WTC11 (cell line): ENCODE measurements at regions not wholly inside any gene's neighbourhood (a gene's known extent, or its start where the extent isn't known, plus 50 kb on each side); places are given as distances from the start of the nearest gene placed in this dataset.

ENCODE experiments used
- ATAC-seq: fragments of 200-7000 bp; cut with Tn5 transposase; 2 replicates; pipeline ENCODE4 v1.10.0; 2021; ENCODE audit warnings: mild to moderate bottlenecking, moderate library complexity
- CTCF ChIA-PET: fragments of 300-600 bp; sonication (Branson Sonifier 250); formaldehyde crosslinking; loops from one replicate; lab custom pipeline; 2021; ENCODE audit warnings: antibody characterized with exemption; lab: Charles Lee
- POLR2A ChIA-PET: fragments of 350-600 bp; sonication (Branson Sonifier 250); formaldehyde crosslinking; loops from one replicate; lab custom pipeline; 2021; ENCODE audit warnings: antibody characterized with exemption; lab: Charles Lee
- DNase-seq: peaks from one replicate; pipeline ENCODE4 v3.0.0; 2021; ENCODE audit warnings: low spot score
- H3K27ac Mint-ChIP-seq: 2 replicates; pipeline ENCODE4 v1.8.0; 2021; ENCODE audit warnings: mixed read lengths
- H3K27me3 Mint-ChIP-seq: 2 replicates; pipeline ENCODE4 v1.8.0; 2021; ENCODE audit warnings: low read depth, mild to moderate bottlenecking, moderate library complexity, mixed read lengths
- H3K36me3 Mint-ChIP-seq: 2 replicates; pipeline ENCODE4 v1.8.0; 2021; ENCODE audit warnings: mixed read lengths
- H3K4me1 Mint-ChIP-seq: 2 replicates; pipeline ENCODE4 v1.8.0; 2022; ENCODE audit warnings: mixed read lengths
- H3K4me3 Mint-ChIP-seq: 2 replicates; pipeline ENCODE4 v1.8.0; 2021; ENCODE audit warnings: mild to moderate bottlenecking, moderate library complexity, mixed read lengths
- H3K9me3 Mint-ChIP-seq: 2 replicates; pipeline ENCODE4 v1.8.0; 2021; ENCODE audit warnings: mixed read lengths
- IRF2 ChIP-seq: sonication (generic); formaldehyde crosslinking; IDR thresholded peaks from 2 replicates; pipeline ENCODE4 v1.8.0; 2022; ENCODE audit warnings: low read depth, missing genetic modification reagents, borderline replicate concordance
- OVOL2 ChIP-seq: fragments of 250-450 bp; sonication (Bioruptor Pico); IDR thresholded peaks from 2 replicates; pipeline ENCODE4 v1.9.0; 2021; ENCODE audit warnings: mild to moderate bottlenecking, borderline replicate concordance
- SMAD3 ChIP-seq: sonication (generic); formaldehyde crosslinking; IDR thresholded peaks from 2 replicates; pipeline ENCODE4 v1.8.0; 2022; ENCODE audit warnings: missing genetic modification reagents, mild to moderate bottlenecking, borderline replicate concordance
- SOX15 ChIP-seq: fragments of 250-450 bp; sonication (Bioruptor Pico); IDR thresholded peaks from 2 replicates; pipeline ENCODE4 v1.9.0; 2021; ENCODE audit warnings: mild to moderate bottlenecking
- TCF7 ChIP-seq: sonication (generic); formaldehyde crosslinking; IDR thresholded peaks from 2 replicates; pipeline ENCODE4 v1.8.0; 2022; ENCODE audit warnings: mild to moderate bottlenecking, low read depth, missing genetic modification reagents, moderate library complexity
- ZBTB21 ChIP-seq: sonication (generic); formaldehyde crosslinking; IDR thresholded peaks from 2 replicates; pipeline ENCODE4 v1.8.1; 2023; ENCODE audit warnings: mild to moderate bottlenecking, missing genetic modification reagents, borderline replicate concordance
- ZNF263 ChIP-seq: sonication (generic); formaldehyde crosslinking; IDR thresholded peaks from 2 replicates; pipeline ENCODE4 v1.8.1; 2022; ENCODE audit warnings: low read depth, mild to moderate bottlenecking, moderate library complexity, missing genetic modification reagents
- ZNF423 ChIP-seq: fragments of 250-450 bp; sonication (Bioruptor Pico); IDR thresholded peaks from 2 replicates; pipeline ENCODE4 v2.1.2; 2022; ENCODE audit warnings: mild to moderate bottlenecking, moderate library complexity
- TF ChIP-seq, protein P1 (sequence below): sonication (generic); formaldehyde crosslinking; IDR thresholded peaks from 2 replicates; pipeline ENCODE4 v1.8.1; 2023; ENCODE audit warnings: mild to moderate bottlenecking, moderate library complexity, missing genetic modification reagents
- TF ChIP-seq, protein P2 (sequence below): sonication (generic); formaldehyde crosslinking; IDR thresholded peaks from 2 replicates; pipeline ENCODE4 v1.8.1; 2022; ENCODE audit warnings: mild to moderate bottlenecking, moderate library complexity, missing genetic modification reagents
- TF ChIP-seq, protein P3 (sequence below): sonication (generic); formaldehyde crosslinking; IDR thresholded peaks from 2 replicates; pipeline ENCODE4 v1.8.1; 2023; ENCODE audit warnings: mild to moderate bottlenecking, missing genetic modification reagents
- TF ChIP-seq, protein P4 (sequence below): sonication (generic); formaldehyde crosslinking; IDR thresholded peaks from 2 replicates; pipeline ENCODE4 v1.8.1; 2022; ENCODE audit warnings: mild to moderate bottlenecking, missing genetic modification reagents, moderate library complexity, borderline replicate concordance

DNA sequence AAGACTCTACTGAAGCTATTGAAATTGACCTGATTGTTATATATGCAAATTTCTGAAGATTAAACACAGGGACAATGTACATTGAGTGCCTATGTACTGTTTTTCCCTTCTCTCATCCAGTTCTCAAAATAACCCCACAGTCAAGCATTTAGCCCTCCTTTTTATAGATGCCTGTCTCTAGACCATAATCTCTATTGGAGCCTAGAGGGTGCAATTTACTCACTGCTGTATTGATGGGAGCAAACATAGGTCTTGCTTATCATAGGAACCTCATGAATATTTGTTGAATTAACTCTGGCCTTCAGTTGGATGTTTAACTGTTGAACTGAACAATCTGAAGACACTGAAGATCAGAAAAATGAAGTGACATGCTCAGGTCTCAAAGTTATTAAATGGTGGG lies 183.0 kb downstream of the RFC3 start:
- DNase-seq (no peak), ATAC-seq (no peak)
- TF ChIP-seq SOX15 = no peak
- TF ChIP-seq TCF7 = no peak
- no peak for TF ChIP-seq ZNF263 (CRISPR knock-in tag)
- TF ChIP-seq, protein P1, sequence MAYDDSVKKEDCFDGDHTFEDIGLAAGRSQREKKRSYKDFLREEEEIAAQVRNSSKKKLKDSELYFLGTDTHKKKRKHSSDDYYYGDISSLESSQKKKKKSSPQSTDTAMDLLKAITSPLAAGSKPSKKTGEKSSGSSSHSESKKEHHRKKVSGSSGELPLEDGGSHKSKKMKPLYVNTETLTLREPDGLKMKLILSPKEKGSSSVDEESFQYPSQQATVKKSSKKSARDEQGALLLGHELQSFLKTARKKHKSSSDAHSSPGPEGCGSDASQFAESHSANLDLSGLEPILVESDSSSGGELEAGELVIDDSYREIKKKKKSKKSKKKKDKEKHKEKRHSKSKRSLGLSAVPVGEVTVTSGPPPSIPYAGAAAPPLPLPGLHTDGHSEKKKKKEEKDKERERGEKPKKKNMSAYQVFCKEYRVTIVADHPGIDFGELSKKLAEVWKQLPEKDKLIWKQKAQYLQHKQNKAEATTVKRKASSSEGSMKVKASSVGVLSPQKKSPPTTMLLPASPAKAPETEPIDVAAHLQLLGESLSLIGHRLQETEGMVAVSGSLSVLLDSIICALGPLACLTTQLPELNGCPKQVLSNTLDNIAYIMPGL = no peak
- Mint-ChIP-seq H3K4me1 (peaks cover 5% of the 10 kb centered on the region), H3K27ac (no peak overlapping the region), H3K4me3 (no peak overlapping the region), H3K27me3 (no peaks in the 10 kb centered on the region), H3K36me3 (no peaks in the 10 kb centered on the region), H3K9me3 (no peaks in the 10 kb centered on the region)
- CTCF ChIA-PET = no interaction called here
- POLR2A ChIA-PET = no interaction called here

DNA sequence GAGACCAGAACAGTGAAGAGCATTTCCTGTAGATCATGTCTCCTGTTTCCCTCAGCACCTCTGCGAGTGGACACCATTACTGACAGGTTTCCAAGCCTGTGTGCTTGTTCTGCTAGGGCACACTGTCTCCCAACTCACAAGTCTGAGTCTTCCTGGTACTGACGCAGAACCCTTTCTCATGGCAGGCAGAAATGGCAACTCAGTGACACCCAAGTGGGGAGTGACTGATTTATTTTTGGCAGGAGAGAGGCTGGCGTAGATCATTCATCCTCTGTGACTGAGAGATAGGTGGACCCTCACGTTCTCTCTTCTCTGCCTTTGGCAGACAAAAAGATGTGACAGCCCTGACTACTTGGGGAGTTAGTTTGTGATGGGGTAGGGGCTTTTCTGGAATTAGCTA lies 183.4 kb downstream of the RFC3 start:
- DNase-seq = no peak
- Mint-ChIP-seq H3K36me3 (no peaks in the 10 kb centered on the region), H3K4me1 (peaks cover 5% of the 10 kb centered on the region), H3K27me3 (no peaks in the 10 kb centered on the region), H3K27ac (no peak overlapping the region), H3K4me3 (no peak overlapping the region), H3K9me3 (no peaks in the 10 kb centered on the region)
- ChIA-PET CTCF (no interaction called here), POLR2A (no interaction called here)
- ATAC-seq = no peak
- TF ChIP-seq, protein P2, sequence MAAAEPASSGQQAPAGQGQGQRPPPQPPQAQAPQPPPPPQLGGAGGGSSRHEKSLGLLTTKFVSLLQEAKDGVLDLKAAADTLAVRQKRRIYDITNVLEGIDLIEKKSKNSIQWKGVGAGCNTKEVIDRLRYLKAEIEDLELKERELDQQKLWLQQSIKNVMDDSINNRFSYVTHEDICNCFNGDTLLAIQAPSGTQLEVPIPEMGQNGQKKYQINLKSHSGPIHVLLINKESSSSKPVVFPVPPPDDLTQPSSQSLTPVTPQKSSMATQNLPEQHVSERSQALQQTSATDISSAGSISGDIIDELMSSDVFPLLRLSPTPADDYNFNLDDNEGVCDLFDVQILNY = no peak
- TF ChIP-seq ZNF423 (CRISPR knock-in tag) (no peak), ZBTB21 (CRISPR knock-in tag) (no peak), IRF2 (no peak), OVOL2 (CRISPR knock-in tag) (no peak)

DNA sequence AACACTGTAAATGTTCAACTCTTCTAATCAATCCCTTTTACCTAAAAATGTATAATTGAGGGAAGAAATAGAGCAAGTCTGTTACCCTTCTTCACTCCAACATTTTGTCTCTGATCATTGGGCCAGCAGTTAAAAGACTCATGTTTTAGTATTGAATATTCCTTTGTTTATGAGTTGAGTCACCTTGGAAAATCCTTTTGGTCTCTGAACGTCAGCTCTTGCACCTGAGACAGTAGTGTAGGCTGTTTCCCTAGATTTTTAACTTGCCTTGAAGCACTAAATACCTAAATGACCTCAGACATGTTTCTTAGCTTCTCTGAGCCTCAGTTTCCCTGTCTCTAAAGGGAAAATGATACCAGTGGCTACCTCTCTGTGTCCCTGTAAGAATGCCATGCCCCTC lies 184.2 kb downstream of the RFC3 start:
- no peaks in the 10 kb centered on the region for H3K27me3 Mint-ChIP-seq
- H3K27ac Mint-ChIP-seq = no peak overlapping the region
- POLR2A ChIA-PET = no interaction called here
- H3K4me3 Mint-ChIP-seq = no peak overlapping the region
- CTCF ChIA-PET = no interaction called here
- no peaks in the 10 kb centered on the region for H3K9me3 Mint-ChIP-seq
- no peaks in the 10 kb centered on the region for H3K36me3 Mint-ChIP-seq
- DNase-seq (no peak), ATAC-seq (no peak)
- peaks cover 5% of the 10 kb centered on the region for H3K4me1 Mint-ChIP-seq
- no peak for TF ChIP-seq SMAD3
- TF ChIP-seq, protein P3, sequence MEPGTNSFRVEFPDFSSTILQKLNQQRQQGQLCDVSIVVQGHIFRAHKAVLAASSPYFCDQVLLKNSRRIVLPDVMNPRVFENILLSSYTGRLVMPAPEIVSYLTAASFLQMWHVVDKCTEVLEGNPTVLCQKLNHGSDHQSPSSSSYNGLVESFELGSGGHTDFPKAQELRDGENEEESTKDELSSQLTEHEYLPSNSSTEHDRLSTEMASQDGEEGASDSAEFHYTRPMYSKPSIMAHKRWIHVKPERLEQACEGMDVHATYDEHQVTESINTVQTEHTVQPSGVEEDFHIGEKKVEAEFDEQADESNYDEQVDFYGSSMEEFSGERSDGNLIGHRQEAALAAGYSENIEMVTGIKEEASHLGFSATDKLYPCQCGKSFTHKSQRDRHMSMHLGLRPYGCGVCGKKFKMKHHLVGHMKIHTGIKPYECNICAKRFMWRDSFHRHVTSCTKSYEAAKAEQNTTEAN (CRISPR knock-in tag) = no peak
- TF ChIP-seq, protein P4, sequence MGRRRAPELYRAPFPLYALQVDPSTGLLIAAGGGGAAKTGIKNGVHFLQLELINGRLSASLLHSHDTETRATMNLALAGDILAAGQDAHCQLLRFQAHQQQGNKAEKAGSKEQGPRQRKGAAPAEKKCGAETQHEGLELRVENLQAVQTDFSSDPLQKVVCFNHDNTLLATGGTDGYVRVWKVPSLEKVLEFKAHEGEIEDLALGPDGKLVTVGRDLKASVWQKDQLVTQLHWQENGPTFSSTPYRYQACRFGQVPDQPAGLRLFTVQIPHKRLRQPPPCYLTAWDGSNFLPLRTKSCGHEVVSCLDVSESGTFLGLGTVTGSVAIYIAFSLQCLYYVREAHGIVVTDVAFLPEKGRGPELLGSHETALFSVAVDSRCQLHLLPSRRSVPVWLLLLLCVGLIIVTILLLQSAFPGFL (CRISPR knock-in tag) = no peak

DNA sequence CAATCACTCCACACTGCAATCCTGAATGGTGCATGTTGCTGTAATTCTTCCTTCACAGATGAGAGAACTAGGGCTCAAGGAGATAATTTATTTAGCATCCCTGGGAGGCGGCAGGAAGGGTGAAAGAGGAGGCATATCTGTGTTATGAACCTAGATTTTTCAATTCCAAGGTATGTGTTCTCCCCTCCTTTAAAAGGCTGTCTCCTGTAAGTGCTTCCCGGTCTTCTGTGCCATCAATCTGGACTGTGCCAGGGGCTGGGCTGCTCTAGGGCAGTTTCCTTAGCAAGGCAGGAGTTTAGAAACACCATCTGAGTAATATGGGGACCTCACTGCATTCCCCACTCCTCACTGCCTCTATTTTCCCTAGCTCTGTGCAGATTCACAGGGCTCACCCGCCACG lies 185.0 kb downstream of the RFC3 start:
- Mint-ChIP-seq H3K4me3 (no peak overlapping the region), H3K27ac (no peak overlapping the region), H3K27me3 (no peaks in the 10 kb centered on the region), H3K36me3 (no peaks in the 10 kb centered on the region), H3K9me3 (no peaks in the 10 kb centered on the region), H3K4me1 (peaks cover 5% of the 10 kb centered on the region)
- ATAC-seq (no peak), DNase-seq (no peak)
- ChIA-PET POLR2A (no interaction called here), CTCF (no interaction called here)
- TF ChIP-seq, protein P3 (CRISPR knock-in tag) = no peak
